GM12892 (cell line): ENCODE measurements at regions not wholly inside any gene's neighbourhood (a gene's known extent, or its start where the extent isn't known, plus 50 kb on each side); places are given as distances from the start of the nearest gene placed in this dataset.

Experiments
- POLR2A ChIP-seq: IDR thresholded peaks from 2 replicates; pipeline ENCODE4 v1.6.1; 2011; ENCODE audit warnings: low read depth, low read length, control low read depth
- POLR2AphosphoS5 ChIP-seq: IDR thresholded peaks from 2 replicates; pipeline ENCODE4 v1.6.1; 2011; ENCODE audit warnings: low read depth, low read length, control low read depth
- TAF1 ChIP-seq: IDR thresholded peaks from 2 replicates; pipeline ENCODE4 v1.6.1; 2011; ENCODE audit warnings: low read depth, mild to moderate bottlenecking, control low read depth, low read length, borderline replicate concordance

GRCh38 chr10:22475651-22476600 is 130.6 kb downstream of the SPAG6 start:
- TF ChIP-seq POLR2AphosphoS5, result no peak
- no peak for TF ChIP-seq TAF1
- no peak for TF ChIP-seq POLR2A
